Mesenchymal stem cell (in vitro differentiated cells and primary cell): ENCODE measurements at regions not wholly inside any gene's neighbourhood (a gene's known extent, or its start where the extent isn't known, plus 50 kb on each side); places are given as distances from the start of the nearest gene placed in this dataset.
"Not testable (repeated sequence)": the region's sequence is repeated elsewhere in the genome, so short reads cannot be mapped to it uniquely, and the experiment has no call there.

Experiments
- DNase-seq: peaks from one replicate; pipeline ENCODE4 v3.0.0-alpha.2; 2013
- H2AFZ ChIP-seq: one replicate; pipeline ENCODE4 v1.6.1; 2013; ENCODE audit warnings: low read depth, mild to moderate bottlenecking, control low read depth, inconsistent platforms, low read length, moderate library complexity
- H2AK5ac ChIP-seq: 2 replicates; pipeline ENCODE4 v1.6.1; 2013; ENCODE audit warnings: low read length, moderate library complexity, mild to moderate bottlenecking, inconsistent platforms; ENCODE audit not compliant: severe bottlenecking
- H2BK120ac ChIP-seq: one replicate; pipeline ENCODE4 v1.6.1; 2013; ENCODE audit warnings: low read depth, mild to moderate bottlenecking, inconsistent platforms, low read length, moderate library complexity
- H2BK12ac ChIP-seq, 2 experiments: one replicate each; pipeline ENCODE4 v1.6.1; 2013; ENCODE audit warnings: inconsistent platforms in 2 of 2, low read length in 2 of 2, mild to moderate bottlenecking in 2 of 2, moderate library complexity in 2 of 2, control low read depth in 1 of 2
- H2BK15ac ChIP-seq: one replicate; pipeline ENCODE4 v1.6.1; 2013; ENCODE audit warnings: mild to moderate bottlenecking, low read depth, inconsistent platforms; ENCODE audit not compliant: poor library complexity, severe bottlenecking
- H2BK5ac ChIP-seq: 2 replicates; pipeline ENCODE4 v1.6.1; 2013; ENCODE audit warnings: low read depth, mild to moderate bottlenecking, low read length, control low read depth, inconsistent platforms; ENCODE audit not compliant: poor library complexity, severe bottlenecking
- H3K14ac ChIP-seq, 2 experiments: one replicate each; pipeline ENCODE4 v1.6.1; 2013; ENCODE audit warnings: inconsistent platforms in 2 of 2, low read length in 2 of 2, control low read depth in 1 of 2, mild to moderate bottlenecking in 1 of 2, moderate library complexity in 1 of 2
- H3K18ac ChIP-seq, 2 experiments: one replicate each; pipeline ENCODE4 v1.6.1; 2013; ENCODE audit warnings: inconsistent platforms in 2 of 2, low read length in 2 of 2, control low read depth in 1 of 2, low read depth in 1 of 2, mild to moderate bottlenecking in 1 of 2
- H3K23ac ChIP-seq, 2 experiments: one replicate each; pipeline ENCODE4 v1.6.1; 2013; ENCODE audit warnings: inconsistent platforms in 2 of 2, low read length in 2 of 2, mild to moderate bottlenecking in 2 of 2, moderate library complexity in 2 of 2, control low read depth in 1 of 2
- H3K27ac ChIP-seq: 2 replicates; pipeline ENCODE4 v1.5.1; 2013; ENCODE audit warnings: mild to moderate bottlenecking, moderate library complexity, low read length, control low read depth, inconsistent platforms; ENCODE audit not compliant: poor library complexity, severe bottlenecking
- H3K27me3 ChIP-seq, 2 experiments: 2 replicates each; pipeline versions ENCODE4 v1.6.1 to v1.7.0; 2013; ENCODE audit warnings: low read length in 2 of 2, mild to moderate bottlenecking in 2 of 2, moderate library complexity in 2 of 2, control low read depth in 1 of 2, inconsistent platforms in 1 of 2; ENCODE audit not compliant: control insufficient read depth in 1 of 2, insufficient read depth in 1 of 2
- H3K36me3 ChIP-seq, 2 experiments: 2 replicates each; pipeline versions ENCODE4 v1.6.1 to v1.7.0; 2013; ENCODE audit warnings: low read length in 2 of 2, control low read depth in 1 of 2, inconsistent platforms in 1 of 2, low read depth in 1 of 2, mild to moderate bottlenecking in 1 of 2; ENCODE audit not compliant: insufficient read depth in 2 of 2, control insufficient read depth in 1 of 2
- H3K4ac ChIP-seq, 2 experiments: one replicate each; pipeline ENCODE4 v1.6.1; 2013; ENCODE audit warnings: inconsistent platforms in 2 of 2, low read length in 2 of 2, mild to moderate bottlenecking in 2 of 2, moderate library complexity in 2 of 2, control low read depth in 1 of 2, low read depth in 1 of 2
- H3K4me1 ChIP-seq: 2 replicates; pipeline ENCODE4 v1.6.1; 2013; ENCODE audit warnings: low read depth, low read length, control low read depth; ENCODE audit not compliant: control insufficient read depth, insufficient read depth
- H3K4me2 ChIP-seq: 2 replicates; pipeline ENCODE4 v1.6.1; 2013; ENCODE audit warnings: low read length, mild to moderate bottlenecking, inconsistent platforms; ENCODE audit not compliant: poor library complexity, severe bottlenecking
- H3K4me3 ChIP-seq, 2 experiments: 2 replicates each; pipeline versions ENCODE4 v1.5.1 to v1.7.0; 2013; ENCODE audit warnings: low read length in 2 of 2, mild to moderate bottlenecking in 2 of 2, control low read depth in 1 of 2, low read depth in 1 of 2; ENCODE audit not compliant: insufficient read depth in 1 of 2
- H3K79me1 ChIP-seq: replicated peaks from 2 replicates; pipeline ENCODE4 v1.6.1; 2013; ENCODE audit warnings: mild to moderate bottlenecking, control low read depth, low read length, inconsistent platforms; ENCODE audit not compliant: poor library complexity, severe bottlenecking
- H3K9ac ChIP-seq: 2 replicates; pipeline ENCODE4 v1.7.0; 2013; ENCODE audit warnings: mild to moderate bottlenecking, low read length, moderate library complexity
- H3K9me3 ChIP-seq: 2 replicates; pipeline ENCODE4 v1.7.0; 2013; ENCODE audit warnings: mild to moderate bottlenecking, low read length; ENCODE audit not compliant: control insufficient read depth
- H4K8ac ChIP-seq: one replicate; pipeline ENCODE4 v1.6.1; 2013; ENCODE audit warnings: inconsistent platforms, mild to moderate bottlenecking, low read length, moderate library complexity
- H4K91ac ChIP-seq: one replicate; pipeline ENCODE4 v1.6.1; 2013; ENCODE audit warnings: mild to moderate bottlenecking, low read length, inconsistent platforms
- WGBS: methylation state at CpG from one replicate; pipeline ENCODE4 v1.1.7; 2013; ENCODE audit warnings: mixed read lengths; 5-methylcytosine and 5-hydroxymethylcytosine counted together

DNA sequence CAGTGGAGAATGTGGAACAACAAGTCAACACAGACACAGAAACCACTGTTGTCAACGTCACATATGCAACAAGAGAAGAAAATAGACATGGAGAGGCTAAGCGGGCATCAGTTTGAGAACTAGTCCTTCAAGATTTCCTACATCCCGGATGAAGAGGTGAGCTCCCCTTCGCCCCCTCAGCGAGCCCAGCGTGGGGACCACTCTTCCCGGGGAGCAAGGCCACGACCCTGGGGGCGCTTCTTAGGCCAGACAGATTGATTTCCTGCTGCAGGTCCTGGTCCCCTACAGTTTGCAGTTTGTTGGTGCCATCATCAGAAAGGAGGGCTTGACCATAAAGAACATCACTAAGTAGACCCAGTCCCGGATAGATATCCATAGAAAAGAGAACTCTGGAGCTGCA, 113.0 kb downstream of the NBPF12 start:
- no peak overlapping the region for H3K23ac ChIP-seq
- H2BK120ac ChIP-seq, result no peak overlapping the region
- H3K4ac ChIP-seq, result no peak overlapping the region
- no peak overlapping the region for H2BK15ac ChIP-seq
- peaks cover 0 to 12% of the 10 kb centered on the region in 2 experiments for H3K27me3 ChIP-seq
- no peak overlapping the region for H3K18ac ChIP-seq
- no peak overlapping the region for H3K27ac ChIP-seq
- no peaks in the 10 kb centered on the region for H3K79me1 ChIP-seq
- H2BK12ac ChIP-seq, result no peak overlapping the region
- H3K36me3 ChIP-seq, result no peaks in the 10 kb centered on the region
- no peak overlapping the region for H3K4me2 ChIP-seq
- no peak overlapping the region for H2AFZ ChIP-seq
- no peak overlapping the region for H3K4me3 ChIP-seq
- no peaks in the 10 kb centered on the region for H3K4me1 ChIP-seq
- H4K91ac ChIP-seq, result no peak overlapping the region
- no peak overlapping the region for H3K9ac ChIP-seq
- H3K14ac ChIP-seq, result no peak overlapping the region
- no peak overlapping the region for H2BK5ac ChIP-seq
- no peak for DNase-seq
- no peaks in the 10 kb centered on the region for H3K9me3 ChIP-seq
- H2AK5ac ChIP-seq, result no peak overlapping the region
- WGBS, result 81% methylated on average over 10 of the region's 10 CpGs
- no peak overlapping the region for H4K8ac ChIP-seq

DNA sequence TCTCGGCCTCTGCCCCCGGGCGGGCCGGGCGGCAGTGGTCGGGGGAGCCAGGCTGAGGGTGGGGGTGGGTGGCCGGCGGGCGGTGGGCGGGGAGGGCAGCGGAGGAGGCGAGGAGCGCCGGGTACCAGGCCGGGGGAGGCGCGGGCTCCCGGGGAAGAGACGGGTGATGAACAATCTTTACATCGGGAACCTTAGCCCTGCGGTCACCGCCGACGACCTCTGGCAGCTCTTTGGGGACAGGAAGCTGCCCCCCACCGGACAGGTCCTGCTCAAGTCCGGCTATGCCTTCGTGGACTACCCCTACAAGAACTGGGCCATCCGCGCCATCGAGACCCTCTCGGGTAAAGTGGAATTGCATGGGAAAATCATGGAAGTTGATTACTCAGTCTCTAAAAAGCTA, 112.5 kb downstream of the NBPF12 start:
- H2BK15ac ChIP-seq, result no peak overlapping the region
- H3K23ac ChIP-seq, result no peak overlapping the region
- no peaks in the 10 kb centered on the region for H3K4me1 ChIP-seq
- H2AK5ac ChIP-seq, result no peak overlapping the region
- H3K4me3 ChIP-seq, result no peak overlapping the region
- no peak overlapping the region for H3K14ac ChIP-seq
- 97% methylated on average over 22 of the region's 31 CpGs for WGBS
- no peak overlapping the region for H2BK120ac ChIP-seq
- H3K9ac ChIP-seq, result no peak overlapping the region
- no peak overlapping the region for H4K91ac ChIP-seq
- H3K27ac ChIP-seq, result no peak overlapping the region
- no peaks in the 10 kb centered on the region for H3K79me1 ChIP-seq
- H3K4me2 ChIP-seq, result no peak overlapping the region
- H3K9me3 ChIP-seq, result no peaks in the 10 kb centered on the region
- no peak overlapping the region for H2BK12ac ChIP-seq
- H2BK5ac ChIP-seq, result no peak overlapping the region
- H4K8ac ChIP-seq, result no peak overlapping the region
- no peak overlapping the region for H2AFZ ChIP-seq
- H3K36me3 ChIP-seq, result no peaks in the 10 kb centered on the region
- H3K27me3 ChIP-seq, result peaks cover 0 to 12% of the 10 kb centered on the region in 2 experiments
- H3K18ac ChIP-seq, result no peak overlapping the region
- DNase-seq, result no peak
- no peak overlapping the region for H3K4ac ChIP-seq

DNA sequence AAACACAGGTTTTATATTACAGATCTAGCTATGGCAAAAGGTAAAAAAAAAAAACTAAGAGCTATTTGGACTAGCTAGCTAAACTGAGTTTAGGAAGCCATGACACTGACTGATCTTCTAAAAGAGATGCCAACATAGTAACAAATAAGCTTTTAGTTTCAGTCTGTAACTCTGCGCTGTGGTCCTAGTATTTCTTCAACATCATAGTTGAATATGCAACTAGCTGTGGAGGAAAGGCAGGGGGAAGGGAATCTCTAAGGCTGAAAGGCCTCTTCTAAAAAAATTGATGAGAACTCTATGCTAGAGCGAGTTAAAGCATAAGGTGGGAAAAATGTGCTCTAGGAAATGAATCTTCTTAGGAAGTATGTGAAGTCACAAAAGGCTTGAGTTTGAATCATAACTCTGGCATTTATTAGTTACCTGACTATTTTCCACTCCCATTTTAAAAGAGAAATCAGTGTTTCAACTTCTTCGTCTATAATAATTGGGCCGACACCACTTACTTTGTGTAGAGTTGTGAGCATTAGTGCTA, 108.8 kb downstream of the NBPF12 start:
- H3K4me1 ChIP-seq, H3K4ac ChIP-seq, H3K23ac ChIP-seq, H3K4me3 ChIP-seq, H3K79me1 ChIP-seq, H4K8ac ChIP-seq, H2BK15ac ChIP-seq, H3K27ac ChIP-seq, H3K9me3 ChIP-seq, H4K91ac ChIP-seq, H3K36me3 ChIP-seq, H2AFZ ChIP-seq, H3K14ac ChIP-seq, H3K9ac ChIP-seq, H3K4me2 ChIP-seq, H2BK120ac ChIP-seq, H2BK12ac ChIP-seq, H3K27me3 ChIP-seq, H2AK5ac ChIP-seq, H2BK5ac ChIP-seq, H3K18ac ChIP-seq, DNase-seq: not testable (repeated sequence)
- WGBS, result 100% methylated on average over 1 of the region's 4 CpGs

DNA sequence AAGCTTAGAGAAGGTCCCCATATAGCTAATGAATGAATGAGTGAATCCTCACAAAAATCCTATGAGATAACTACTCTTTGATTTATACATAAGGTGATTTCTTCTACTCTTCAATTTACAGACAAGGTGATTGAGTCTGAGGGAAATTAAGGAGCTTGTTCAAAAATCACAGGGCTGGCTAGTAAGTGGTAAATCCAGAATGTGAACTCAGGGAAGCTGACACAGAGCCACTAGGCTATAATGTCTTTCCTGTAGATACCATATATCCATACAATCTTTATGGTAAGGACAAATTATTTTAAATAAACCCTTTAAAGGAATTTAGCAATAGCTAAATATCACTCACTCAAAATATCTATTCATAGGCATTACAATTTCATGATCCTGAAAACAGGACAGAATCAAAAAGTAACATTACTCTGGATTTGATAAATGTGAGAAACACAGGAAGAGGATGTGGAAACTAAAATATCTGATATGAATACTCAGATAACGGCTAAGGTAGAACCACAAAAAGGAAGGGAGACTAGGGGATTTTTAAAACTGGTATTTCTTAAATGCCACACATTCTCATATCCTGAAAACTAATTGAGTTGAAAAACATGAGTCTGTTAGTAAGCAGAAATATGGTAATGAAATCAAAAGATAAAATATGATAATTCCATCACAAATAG, 108.2 kb downstream of the NBPF12 start:
- Histone ChIP-seq H3K4me2 (no peak overlapping the region), H3K18ac (no peak overlapping the region), H3K14ac (no peak overlapping the region), H3K4me3 (no peak overlapping the region), H3K9me3 (no peaks in the 10 kb centered on the region), H2BK15ac (no peak overlapping the region), H3K4ac (no peak overlapping the region), H3K27ac (no peak overlapping the region), H3K79me1 (no peaks in the 10 kb centered on the region), H3K23ac (no peak overlapping the region), H2BK12ac (no peak overlapping the region), H4K91ac (no peak overlapping the region), H3K27me3 (peaks cover 0 to under 1% of the 10 kb centered on the region in 2 experiments), H2BK5ac (no peak overlapping the region), H4K8ac (no peak overlapping the region), H2AK5ac (no peak overlapping the region), H3K4me1 (no peaks in the 10 kb centered on the region), H3K36me3 (no peaks in the 10 kb centered on the region), H2BK120ac (no peak overlapping the region), H3K9ac (no peak overlapping the region), H2AFZ (no peak overlapping the region)
- DNase-seq, result no peak
- no CpG with 5 or more reads among the region's 1 CpG for WGBS
